Trophoblast cell (in vitro differentiated cells and primary cell): ENCODE measurements at regions not wholly inside any gene's neighbourhood (a gene's known extent, or its start where the extent isn't known, plus 50 kb on each side); places are given as distances from the start of the nearest gene placed in this dataset.

Experiments
- DNase-seq, 2 donors: peaks; one replicate each; pipeline ENCODE4 v3.0.0-alpha.2; 2016
- H2AFZ ChIP-seq: 2 replicates; pipeline ENCODE4 v1.6.1; 2013; ENCODE audit warnings: low read length, moderate library complexity, mild to moderate bottlenecking; ENCODE audit not compliant: insufficient read depth, poor library complexity
- H2AK5ac ChIP-seq: 2 replicates; pipeline ENCODE4 v1.6.1; 2013; ENCODE audit warnings: mild to moderate bottlenecking, low read length
- H2BK120ac ChIP-seq: 2 replicates; pipeline ENCODE4 v1.6.1; 2013; ENCODE audit warnings: low read length, mild to moderate bottlenecking, moderate library complexity; ENCODE audit not compliant: insufficient read depth, poor library complexity
- H2BK12ac ChIP-seq: 2 replicates; pipeline ENCODE4 v1.6.1; 2013; ENCODE audit warnings: mild to moderate bottlenecking, low read length, moderate library complexity
- H2BK5ac ChIP-seq: 2 replicates; pipeline ENCODE4 v1.6.1; 2013; ENCODE audit warnings: low read length, low read depth, moderate library complexity, mild to moderate bottlenecking; ENCODE audit not compliant: poor library complexity
- H3K14ac ChIP-seq: 2 replicates; pipeline ENCODE4 v1.6.1; 2013; ENCODE audit warnings: mild to moderate bottlenecking, low read length
- H3K18ac ChIP-seq: 2 replicates; pipeline ENCODE4 v1.6.1; 2013; ENCODE audit warnings: mild to moderate bottlenecking, low read length
- H3K23ac ChIP-seq: 2 replicates; pipeline ENCODE4 v1.6.1; 2013; ENCODE audit warnings: low read length
- H3K27ac ChIP-seq: 2 replicates; pipeline ENCODE4 v1.5.1; 2013; ENCODE audit warnings: low read depth, mild to moderate bottlenecking, inconsistent platforms, low read length, moderate library complexity
- H3K27me3 ChIP-seq: 2 replicates; pipeline ENCODE4 v1.6.1; 2013; ENCODE audit warnings: inconsistent platforms, mild to moderate bottlenecking, low read length, moderate library complexity; ENCODE audit not compliant: insufficient read depth
- H3K36me3 ChIP-seq, 2 experiments: 1 replicate in 1 of 2; 2 replicates in 1 of 2; pipeline ENCODE4 v1.6.1; 2013; ENCODE audit warnings: low read length in 2 of 2, mild to moderate bottlenecking in 2 of 2, moderate library complexity in 1 of 2; ENCODE audit not compliant: insufficient read depth in 2 of 2, control insufficient read depth in 1 of 2
- H3K4ac ChIP-seq: 2 replicates; pipeline ENCODE4 v1.6.1; 2013; ENCODE audit warnings: low read depth, mild to moderate bottlenecking, low read length, moderate library complexity
- H3K4me1 ChIP-seq, 2 experiments: 1 replicate in 1 of 2; 2 replicates in 1 of 2; pipeline ENCODE4 v1.6.1; 2013; ENCODE audit warnings: low read length in 2 of 2, mild to moderate bottlenecking in 2 of 2, moderate library complexity in 1 of 2; ENCODE audit not compliant: insufficient read depth in 2 of 2, control insufficient read depth in 1 of 2
- H3K4me2 ChIP-seq: 2 replicates; pipeline ENCODE4 v1.6.1; 2013; ENCODE audit warnings: inconsistent platforms, mild to moderate bottlenecking, low read length, moderate library complexity
- H3K4me3 ChIP-seq: 2 replicates; pipeline ENCODE4 v1.5.1; 2013; ENCODE audit warnings: mild to moderate bottlenecking, low read depth, low read length, inconsistent platforms
- H3K79me1 ChIP-seq: one replicate; pipeline ENCODE4 v1.6.1; 2013; ENCODE audit warnings: low read length
- H3K79me2 ChIP-seq: 2 replicates; pipeline ENCODE4 v1.6.1; 2013; ENCODE audit warnings: low read length, mild to moderate bottlenecking; ENCODE audit not compliant: control insufficient read depth, insufficient read depth, poor library complexity
- H3K9ac ChIP-seq: 2 replicates; pipeline ENCODE4 v1.6.1; 2013; ENCODE audit warnings: mild to moderate bottlenecking, low read length
- H3K9me3 ChIP-seq: 2 replicates; pipeline ENCODE4 v1.6.1; 2013; ENCODE audit warnings: low read depth, mild to moderate bottlenecking, control low read depth, inconsistent platforms, low read length; ENCODE audit not compliant: insufficient read depth
- H4K12ac ChIP-seq: 2 replicates; pipeline ENCODE4 v1.6.1; 2013; ENCODE audit warnings: low read depth, mild to moderate bottlenecking, low read length, moderate library complexity
- H4K8ac ChIP-seq: 2 replicates; pipeline ENCODE4 v1.6.1; 2013; ENCODE audit warnings: low read depth, mild to moderate bottlenecking, low read length, moderate library complexity
- H4K91ac ChIP-seq: one replicate; pipeline ENCODE4 v1.6.1; 2013; ENCODE audit warnings: low read depth, mild to moderate bottlenecking, low read length, moderate library complexity
- WGBS: extraction: QIAGEN DNeasy Blood & Tissue Kit; methylation state at CpG from one replicate; pipeline ENCODE4 v1.1.7; 2013; ENCODE audit warnings: missing lambda C conversion rate; ENCODE audit not compliant: insufficient read length, insufficient coverage; ENCODE audit errors: extremely low coverage; 5-methylcytosine and 5-hydroxymethylcytosine counted together

- Histone ChIP-seq H2AFZ (no peak overlapping the region), H3K9me3 (no peaks in the 10 kb centered on the region), H3K4ac (no peak overlapping the region), H3K18ac (no peak overlapping the region), H2BK12ac (no peak overlapping the region), H3K79me2 (no peaks in the 10 kb centered on the region), H4K12ac (no peak overlapping the region), H3K27ac (peak overlapping the region; percentile 16), H3K14ac (no peak overlapping the region), H2BK120ac (no peak overlapping the region), H3K79me1 (no peaks in the 10 kb centered on the region), H3K4me3 (no peak overlapping the region), H3K4me1 (peaks cover 16 to 24% of the 10 kb centered on the region in 2 experiments), H3K27me3 (no peaks in the 10 kb centered on the region), H3K36me3 (no peaks in the 10 kb centered on the region), H3K9ac (no peak overlapping the region), H4K91ac (no peak overlapping the region), H2BK5ac (no peak overlapping the region), H3K23ac (no peak overlapping the region), H2AK5ac (no peak overlapping the region), H3K4me2 (no peak overlapping the region), H4K8ac (no peak overlapping the region)
- WGBS = no CpG with 5 or more reads among the region's 5 CpGs
- peak; percentile 44 to 97 for DNase-seq
Observed at GRCh38 chr10:130491011-130491692, 355.0 kb downstream of the GLRX3 start.

- no peak overlapping the region for H3K9ac ChIP-seq
- no peak overlapping the region for H3K18ac ChIP-seq
- H3K14ac ChIP-seq = no peak overlapping the region
- H4K12ac ChIP-seq = no peak overlapping the region
- H3K4ac ChIP-seq = no peak overlapping the region
- no peak overlapping the region for H2BK5ac ChIP-seq
- H2AFZ ChIP-seq = no peak overlapping the region
- H4K91ac ChIP-seq = no peak overlapping the region
- H2BK120ac ChIP-seq = no peak overlapping the region
- no peaks in the 10 kb centered on the region for H3K36me3 ChIP-seq
- no peaks in the 10 kb centered on the region for H3K9me3 ChIP-seq
- no CpG with 5 or more reads among the region's 7 CpGs for WGBS
- H3K27me3 ChIP-seq = no peaks in the 10 kb centered on the region
- no peak overlapping the region for H3K4me3 ChIP-seq
- H2AK5ac ChIP-seq = no peak overlapping the region
- H4K8ac ChIP-seq = no peak overlapping the region
- H3K27ac ChIP-seq = no peak overlapping the region
- H3K4me2 ChIP-seq = no peak overlapping the region
- no peak overlapping the region for H2BK12ac ChIP-seq
- no peak for DNase-seq
- H3K79me2 ChIP-seq = no peaks in the 10 kb centered on the region
- H3K23ac ChIP-seq = no peak overlapping the region
- no peaks in the 10 kb centered on the region for H3K79me1 ChIP-seq
- peaks cover 16 to 24% of the 10 kb centered on the region in 2 experiments for H3K4me1 ChIP-seq
Observed at GRCh38 chr10:130491693-130492050, 355.5 kb downstream of the GLRX3 start.

GRCh38 chr10:130492266-130492934 is 356.2 kb downstream of the GLRX3 start:
- no peaks in the 10 kb centered on the region for H3K36me3 ChIP-seq
- H4K8ac ChIP-seq = no peak overlapping the region
- H3K18ac ChIP-seq = no peak overlapping the region
- peak overlapping the region; percentile 3 for H4K91ac ChIP-seq
- no peaks in the 10 kb centered on the region for H3K9me3 ChIP-seq
- no peaks in the 10 kb centered on the region for H3K79me2 ChIP-seq
- H2AK5ac ChIP-seq = peak overlapping the region; percentile 17
- no peak overlapping the region for H3K4me3 ChIP-seq
- H2BK5ac ChIP-seq = no peak overlapping the region
- no peaks in the 10 kb centered on the region for H3K27me3 ChIP-seq
- H3K9ac ChIP-seq = no peak overlapping the region
- H3K4me2 ChIP-seq = no peak overlapping the region
- H3K27ac ChIP-seq = no peak overlapping the region
- no peak overlapping the region for H3K4ac ChIP-seq
- H3K14ac ChIP-seq = peak overlapping the region; percentile 2
- no peak overlapping the region for H4K12ac ChIP-seq
- peak overlapping the region; percentile 53 for H2BK12ac ChIP-seq
- DNase-seq = no peak
- no CpG with 5 or more reads among the region's 3 CpGs for WGBS
- H3K79me1 ChIP-seq = no peaks in the 10 kb centered on the region
- peak overlapping the region; percentile 4 for H2BK120ac ChIP-seq
- H3K23ac ChIP-seq = no peak overlapping the region
- no peak overlapping the region for H2AFZ ChIP-seq
- H3K4me1 ChIP-seq = peaks cover 16 to 24% of the 10 kb centered on the region in 2 experiments

- WGBS = no CpG with 5 or more reads among the region's 13 CpGs
- Histone ChIP-seq H3K79me2 (no peaks in the 10 kb centered on the region), H3K9ac (no peak overlapping the region), H3K18ac (no peak overlapping the region), H2AFZ (no peak overlapping the region), H3K4me2 (no peak overlapping the region), H4K91ac (no peak overlapping the region), H3K27ac (no peak overlapping the region), H2BK12ac (no peak overlapping the region), H3K4ac (no peak overlapping the region), H3K23ac (no peak overlapping the region), H3K14ac (no peak overlapping the region), H2BK5ac (no peak overlapping the region), H3K79me1 (no peaks in the 10 kb centered on the region), H3K9me3 (no peaks in the 10 kb centered on the region), H3K27me3 (no peaks in the 10 kb centered on the region), H4K8ac (no peak overlapping the region), H4K12ac (no peak overlapping the region), H2AK5ac (no peak overlapping the region), H3K36me3 (no peaks in the 10 kb centered on the region), H2BK120ac (no peak overlapping the region), H3K4me1 (peaks cover 16 to 24% of the 10 kb centered on the region in 2 experiments), H3K4me3 (no peak overlapping the region)
- peak; percentile 80 to 82 for DNase-seq
Observed at GRCh38 chr10:130493021-130493420, 356.8 kb downstream of the GLRX3 start.
